ENCODE measurements at regions not wholly inside any gene's neighbourhood (a gene's known extent, or its start where the extent isn't known, plus 50 kb on each side); places are given as distances from the start of the nearest gene placed in this dataset.

GRCh38 chrX:14355556-14355955 lies 173.8 kb upstream of the GLRA2 start:
- Histone ChIP-seq H3K9me1 (ENCODE audit: control insufficient read depth, extremely low read depth, insufficient read depth, low read length) (no peaks in the 10 kb centered on the region), H3K9ac (ENCODE audit: control insufficient read depth, extremely low read depth, insufficient read depth, low read length) (no peak overlapping the region), H3K4me1 (ENCODE audit: control insufficient read depth, extremely low read depth, insufficient read depth, low read length) (peaks cover 25% of the 10 kb centered on the region), H3K27ac (ENCODE audit: control insufficient read depth, insufficient read depth, low read length) (no peak overlapping the region), H3K4me3 (ENCODE audit: control insufficient read depth in 2 of 3, extremely low read depth in 1 of 3, insufficient read depth in 2 of 3, low read depth in 1 of 3, low read length in 3 of 3) (no peak overlapping the region), H3K27me3 (ENCODE audit: control insufficient read depth, extremely low read depth, insufficient read depth, low read length) (no peaks in the 10 kb centered on the region), H3K9me3 (ENCODE audit: control insufficient read depth, low read depth, low read length) (peaks cover 2% of the 10 kb centered on the region), H4K20me1 (ENCODE audit: control insufficient read depth, extremely low read depth, insufficient read depth, low read length) (no peaks in the 10 kb centered on the region), H2AFZ (ENCODE audit: control insufficient read depth, low read length) (no peak overlapping the region), H3K36me3 (ENCODE audit: control insufficient read depth in 2 of 2, extremely low read depth in 1 of 2, insufficient read depth in 2 of 2, low read length in 2 of 2) (no peaks in the 10 kb centered on the region), H3K79me2 (ENCODE audit: control insufficient read depth, insufficient read depth, low read length) (no peaks in the 10 kb centered on the region), H3K4me2 (ENCODE audit: control insufficient read depth, extremely low read depth, insufficient read depth, low read depth, low read length) (no peak overlapping the region)
- dilution Hi-C loops (cut with MboI; ENCODE audit: extremely low pct_ligation_motif_present, low sequenced_read_pairs) = no loop called here
- DNase-seq (ENCODE audit: low read depth, low spot score) (no peak), FAIRE-seq (no peak)
- no peak for TF ChIP-seq CTCF (optimal IDR thresholded peaks at IDR 0.05 in 1 of 3, IDR thresholded peaks at IDR 0.05 in 1 of 3, conservative IDR thresholded peaks at IDR 0.05 in 1 of 3; ENCODE audit: extremely low read depth in 1 of 3, insufficient read depth in 2 of 3, low read length in 3 of 3)

- TF ChIP-seq EZH2 (IDR thresholded peaks at IDR 0.05; ENCODE audit: low read length) (no peak), CTCF (optimal IDR thresholded peaks at IDR 0.05 in 1 of 3, IDR thresholded peaks at IDR 0.05 in 1 of 3, conservative IDR thresholded peaks at IDR 0.05 in 1 of 3; ENCODE audit: extremely low read depth in 1 of 3, insufficient read depth in 2 of 3, low read length in 3 of 3) (no peak)
- Histone ChIP-seq H3K9ac (ENCODE audit: control insufficient read depth, extremely low read depth, insufficient read depth, low read length) (no peak overlapping the region), H2AFZ (ENCODE audit: control insufficient read depth, low read length) (no peak overlapping the region), H3K9me3 (ENCODE audit: control insufficient read depth, low read depth, low read length) (peaks cover 2% of the 10 kb centered on the region), H4K20me1 (ENCODE audit: control insufficient read depth, extremely low read depth, insufficient read depth, low read length) (no peaks in the 10 kb centered on the region), H3K36me3 (ENCODE audit: control insufficient read depth in 2 of 2, extremely low read depth in 1 of 2, insufficient read depth in 2 of 2, low read length in 2 of 2) (no peaks in the 10 kb centered on the region), H3K4me1 (ENCODE audit: control insufficient read depth, extremely low read depth, insufficient read depth, low read length) (peaks cover 25% of the 10 kb centered on the region), H3K9me1 (ENCODE audit: control insufficient read depth, extremely low read depth, insufficient read depth, low read length) (no peaks in the 10 kb centered on the region), H3K4me3 (ENCODE audit: control insufficient read depth in 2 of 3, extremely low read depth in 1 of 3, insufficient read depth in 2 of 3, low read depth in 1 of 3, low read length in 3 of 3) (no peak overlapping the region), H3K4me2 (ENCODE audit: control insufficient read depth, extremely low read depth, insufficient read depth, low read depth, low read length) (no peak overlapping the region), H3K27me3 (ENCODE audit: control insufficient read depth, extremely low read depth, insufficient read depth, low read length) (no peaks in the 10 kb centered on the region), H3K79me2 (ENCODE audit: control insufficient read depth, insufficient read depth, low read length) (no peaks in the 10 kb centered on the region), H3K27ac (ENCODE audit: control insufficient read depth, insufficient read depth, low read length) (no peak overlapping the region)
- DNase-seq (ENCODE audit: low read depth, low spot score) = no peak
- no peak for FAIRE-seq
- dilution Hi-C loops (cut with MboI; ENCODE audit: extremely low pct_ligation_motif_present, low sequenced_read_pairs) = no loop called here
Observed at GRCh38 chrX:14354521-14354920, 174.8 kb upstream of the GLRA2 start.
